NCI-H82 (cell line): ENCODE measurements at regions not wholly inside any gene's neighbourhood (a gene's known extent, or its start where the extent isn't known, plus 50 kb on each side); places are given as distances from the start of the nearest gene placed in this dataset.
A peak's percentile ranks its signal among the peaks of the same experiment; 100 is the strongest.
"Not testable (repeated sequence)": the region's sequence is repeated elsewhere in the genome, so short reads cannot be mapped to it uniquely, and the experiment has no call there.

Experiments
- DNase-seq: peaks from one replicate; lab custom pipeline; 2025; lab: John Stamatoyannopoulos, UW

DNA sequence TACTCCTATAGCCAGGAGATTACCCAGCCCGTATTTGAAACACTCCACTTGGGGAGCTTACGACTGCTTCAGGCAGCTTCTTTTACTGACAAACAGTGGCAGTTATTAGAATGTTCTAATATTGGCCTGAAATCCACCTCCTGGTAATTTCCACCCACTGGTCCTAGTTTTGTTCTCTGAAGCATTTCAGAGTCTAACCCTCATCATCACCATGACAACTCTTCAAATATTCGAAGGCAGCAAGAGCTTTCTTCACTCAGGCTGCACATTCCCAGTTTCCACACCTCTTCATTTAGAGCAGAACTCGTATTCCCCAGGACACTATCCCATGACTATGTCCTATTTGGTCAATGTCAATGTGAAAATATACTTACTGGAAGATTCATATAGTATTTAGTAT lies 325.6 kb downstream of the UBE3D start:
- DNase-seq, result peak; percentile 45

DNA sequence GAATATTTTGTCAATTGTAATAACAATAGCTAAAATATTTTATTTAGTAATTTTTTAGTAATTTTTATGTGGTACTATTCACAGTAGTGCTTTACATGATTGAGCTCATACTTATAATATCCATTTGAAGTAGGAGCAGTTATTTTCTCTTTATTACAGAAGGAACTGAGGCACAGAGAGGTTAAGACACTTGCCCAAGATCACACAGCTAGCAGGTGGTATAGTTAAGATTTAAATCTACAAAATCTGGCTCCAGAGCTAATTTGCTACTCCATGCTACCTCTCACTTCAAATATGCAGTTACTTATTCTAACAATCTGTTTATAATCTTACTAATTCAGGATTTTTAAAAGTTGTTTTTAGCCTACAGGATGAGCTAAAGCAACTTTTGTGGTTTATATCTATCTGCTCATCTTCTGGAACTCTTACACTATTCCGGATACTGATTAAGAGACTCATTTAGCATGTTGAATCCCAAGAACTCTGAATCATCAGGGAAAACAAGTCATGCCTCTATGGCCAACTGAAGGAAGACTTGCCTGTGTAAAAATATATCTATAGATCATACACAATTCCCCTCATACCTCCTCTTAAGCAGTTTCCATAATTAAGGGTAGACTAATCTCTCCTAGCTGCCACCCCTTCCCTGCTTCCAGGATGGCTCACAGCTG lies 324.2 kb downstream of the UBE3D start:
- no peak for DNase-seq

DNA sequence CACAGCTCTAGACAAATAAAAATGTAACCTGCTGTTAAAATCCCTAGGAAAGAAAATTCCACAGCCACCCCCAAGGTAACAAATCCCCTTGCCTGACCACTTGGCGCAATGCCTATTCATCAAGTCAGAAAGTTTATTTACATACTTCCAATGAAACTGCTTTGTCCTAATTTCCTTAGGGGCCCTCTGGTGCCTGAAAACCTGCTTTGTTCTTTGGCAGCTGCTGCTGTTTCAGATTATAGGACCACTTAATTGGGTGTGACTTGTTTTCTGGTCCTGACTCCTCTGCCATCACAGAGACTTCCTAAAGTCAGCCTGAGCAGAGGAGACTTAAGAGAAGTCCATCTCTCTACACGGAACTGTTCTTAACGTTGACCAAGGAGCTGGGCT lies 323.6 kb downstream of the UBE3D start:
- DNase-seq, result peak; percentile 38

DNA sequence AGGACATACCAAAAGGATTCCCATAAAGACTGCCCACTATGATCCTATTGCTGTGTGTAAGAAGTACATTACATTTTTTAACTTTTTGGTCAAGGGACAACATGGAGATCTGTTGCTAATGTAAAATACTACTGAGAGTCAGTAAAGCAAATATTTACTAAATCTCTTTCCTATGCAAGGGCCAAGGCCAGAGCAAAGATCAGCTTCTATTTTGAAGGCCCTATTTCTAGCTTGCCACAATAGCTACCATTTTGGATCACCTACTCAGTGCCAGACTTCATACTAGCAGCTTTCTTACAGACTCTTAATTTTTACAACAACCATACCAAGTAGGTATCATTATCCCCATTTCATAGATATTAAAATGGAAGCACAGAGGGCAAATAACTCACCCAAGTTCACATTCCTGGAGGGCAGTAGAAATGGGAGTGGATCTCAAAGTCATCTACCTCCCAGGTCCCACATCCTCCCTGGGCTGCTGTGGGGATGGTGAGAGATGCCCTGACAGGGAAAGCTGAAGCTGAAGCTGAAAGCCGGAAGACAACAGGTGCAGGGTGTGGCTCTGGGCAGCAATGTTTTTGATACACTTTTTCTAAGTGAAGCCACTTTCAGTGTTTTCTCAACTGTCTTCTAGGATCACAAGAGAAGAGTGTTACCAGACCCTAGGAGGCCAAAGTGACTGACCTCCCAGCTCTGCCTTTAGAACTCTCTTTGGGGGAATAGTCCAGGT lies 321.2 kb downstream of the UBE3D start:
- DNase-seq, result no peak

DNA sequence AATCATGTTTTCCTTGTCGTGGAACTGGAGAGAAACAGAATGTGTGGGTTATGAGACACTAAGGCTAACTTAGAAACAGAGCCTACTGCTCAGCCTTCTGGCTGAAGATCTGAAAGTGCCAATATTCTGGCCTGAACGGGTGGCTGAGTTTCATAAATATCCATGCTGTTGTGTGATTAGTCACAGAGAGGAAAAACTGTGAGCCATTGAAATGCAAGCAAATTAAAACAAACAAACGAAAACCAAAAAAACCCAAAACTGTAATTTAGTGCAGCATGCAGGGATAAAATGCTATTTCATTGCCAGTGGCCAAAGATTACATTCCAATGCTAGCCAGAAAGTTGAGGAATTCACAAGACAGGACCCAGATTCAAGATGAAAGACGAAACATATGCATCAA lies 315.1 kb downstream of the UBE3D start:
- no peak for DNase-seq

DNA sequence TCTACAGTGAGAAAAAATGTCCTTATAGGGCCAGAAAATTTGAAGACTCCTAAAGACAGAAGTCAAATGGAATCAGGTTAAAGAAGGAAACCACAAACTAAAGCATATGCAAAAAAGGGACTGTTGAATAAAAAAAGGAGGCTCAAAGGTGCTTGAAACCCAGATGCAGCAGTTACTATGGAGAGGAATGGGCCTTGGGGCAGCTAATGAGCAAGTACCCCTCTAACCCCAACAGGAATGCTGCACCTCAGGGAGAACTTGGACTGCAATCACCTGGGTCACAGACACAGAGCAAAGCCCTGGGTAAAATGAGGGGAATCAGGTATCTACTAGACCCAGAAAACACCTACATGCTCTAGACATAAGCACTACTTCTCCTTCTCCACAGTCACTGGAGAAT lies 313.9 kb downstream of the UBE3D start:
- DNase-seq, result no peak

DNA sequence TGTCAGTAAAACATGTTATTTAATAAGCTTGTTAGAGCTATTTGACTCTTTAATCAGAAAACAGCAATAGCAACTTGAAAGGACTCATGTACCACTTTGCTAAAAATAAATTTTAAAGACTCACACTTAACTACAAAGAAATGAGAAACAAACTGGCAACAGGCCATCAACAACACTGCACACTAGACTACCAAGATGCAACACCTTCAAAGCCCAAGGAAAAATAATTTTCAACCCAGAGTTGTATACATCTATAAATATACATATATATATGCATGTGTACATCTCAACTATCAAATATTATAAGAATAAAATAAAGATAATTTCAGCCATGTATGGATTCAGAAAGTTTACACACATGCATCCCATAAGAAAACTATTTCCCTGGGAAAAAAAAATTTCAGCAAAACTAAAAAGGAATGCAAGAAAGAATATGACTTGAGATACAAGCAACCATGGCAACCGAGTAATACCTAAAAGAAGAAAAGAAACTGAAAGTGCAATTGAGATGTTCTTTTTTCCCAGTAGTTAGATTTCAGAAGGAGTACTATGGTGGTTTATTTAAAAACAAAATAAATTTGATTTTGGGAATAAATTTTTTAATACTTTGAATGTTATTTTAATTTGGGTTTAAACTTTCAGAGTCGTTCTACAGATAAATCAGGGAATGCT lies 303.8 kb downstream of the UBE3D start:
- DNase-seq, result no peak

DNA sequence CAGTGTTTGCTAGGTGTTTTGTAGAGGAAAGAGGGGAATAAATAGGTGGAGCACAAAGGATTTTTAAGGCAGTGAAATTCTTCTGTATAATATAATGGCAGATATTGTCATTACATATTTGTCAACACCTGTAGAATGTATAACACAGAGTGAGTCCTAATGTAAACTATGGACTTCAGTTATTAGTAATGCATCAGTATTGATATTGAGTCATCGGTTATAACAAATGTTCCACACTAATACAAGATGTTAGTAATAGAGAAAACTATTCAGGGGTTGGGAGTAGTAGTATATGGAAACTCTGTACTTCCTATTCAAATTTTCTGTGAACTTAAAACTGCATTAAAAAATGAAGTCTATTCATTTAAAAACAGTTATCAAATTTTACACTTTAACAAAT lies 299.2 kb downstream of the UBE3D start:
- no peak for DNase-seq

DNA sequence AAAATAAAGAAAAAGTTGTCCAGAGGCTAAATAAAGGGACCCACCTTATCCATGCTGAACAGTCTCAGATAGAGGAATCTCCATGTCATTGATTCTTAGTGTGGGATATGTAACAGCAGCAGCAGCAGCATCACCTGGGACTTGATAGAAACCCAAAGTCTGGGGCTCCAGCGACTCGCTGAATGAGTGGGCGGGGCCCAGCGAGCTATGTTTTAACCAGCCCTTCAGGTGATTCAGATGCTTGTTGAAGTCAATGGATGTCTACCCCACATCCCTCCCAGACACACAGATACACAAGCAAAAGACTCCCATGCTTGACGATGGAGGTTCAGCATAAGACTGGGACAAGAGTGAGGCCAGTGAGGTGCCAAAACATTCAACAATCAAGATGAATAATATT lies 298.6 kb downstream of the UBE3D start:
- DNase-seq, result no peak

DNA sequence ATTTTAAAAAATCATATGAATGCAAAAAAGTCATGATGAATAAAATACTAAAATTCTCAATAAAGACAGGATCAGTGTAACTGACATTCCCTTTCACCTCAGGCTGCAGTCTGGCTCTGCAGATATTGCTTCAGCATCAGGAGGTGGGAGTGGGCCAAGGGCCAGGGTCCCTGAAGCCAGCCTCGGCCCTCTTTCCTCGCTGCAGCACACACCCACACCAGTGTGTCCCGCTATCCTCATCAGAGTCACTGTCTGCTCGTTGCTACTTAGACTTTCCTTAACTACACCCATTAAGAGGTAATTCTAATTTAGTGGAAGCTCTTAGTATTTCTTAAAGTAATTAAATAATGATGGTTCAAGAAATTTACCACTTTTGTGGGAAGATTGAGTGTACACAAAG lies 298.2 kb downstream of the UBE3D start:
- DNase-seq, result no peak

DNA sequence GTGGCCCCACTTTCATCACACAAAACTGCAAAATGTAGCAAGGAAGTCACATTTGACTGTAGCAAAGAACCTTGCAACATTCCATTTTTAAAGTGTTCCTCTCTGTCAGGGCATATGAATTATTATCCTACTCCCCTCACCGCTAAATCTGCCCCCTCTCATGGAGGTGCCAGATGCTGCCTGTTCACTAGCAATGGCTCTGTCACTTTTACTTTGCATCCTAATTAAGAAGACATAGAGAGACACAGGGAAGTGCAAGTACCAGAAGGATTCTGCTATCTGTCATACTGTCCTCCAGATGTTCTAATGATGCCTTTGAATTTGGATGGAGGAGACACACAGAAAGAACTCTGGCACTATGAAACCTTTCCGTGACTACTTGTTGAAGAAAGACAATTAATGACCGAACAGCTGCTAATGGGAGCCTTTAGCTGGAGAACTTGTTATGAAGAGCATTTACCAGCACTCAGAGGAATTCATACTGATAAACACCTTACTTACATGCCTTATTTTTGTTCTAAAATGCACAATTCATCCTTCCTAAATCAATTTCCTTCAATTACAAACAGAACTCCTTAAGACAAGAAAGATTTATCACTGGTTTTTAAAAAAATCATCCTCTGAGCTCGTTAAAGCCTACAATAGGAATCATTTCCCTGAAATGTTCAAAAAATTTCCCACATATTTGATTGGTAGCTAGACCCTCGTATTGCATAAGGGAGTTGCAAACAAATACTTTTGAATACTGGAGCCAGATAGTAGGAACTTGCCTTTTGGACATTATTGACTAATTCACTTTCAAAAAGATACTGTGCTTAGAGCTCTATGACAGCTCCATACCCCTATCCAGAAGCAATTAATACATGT lies 292.6 kb downstream of the UBE3D start:
- peak; percentile 1 for DNase-seq

DNA sequence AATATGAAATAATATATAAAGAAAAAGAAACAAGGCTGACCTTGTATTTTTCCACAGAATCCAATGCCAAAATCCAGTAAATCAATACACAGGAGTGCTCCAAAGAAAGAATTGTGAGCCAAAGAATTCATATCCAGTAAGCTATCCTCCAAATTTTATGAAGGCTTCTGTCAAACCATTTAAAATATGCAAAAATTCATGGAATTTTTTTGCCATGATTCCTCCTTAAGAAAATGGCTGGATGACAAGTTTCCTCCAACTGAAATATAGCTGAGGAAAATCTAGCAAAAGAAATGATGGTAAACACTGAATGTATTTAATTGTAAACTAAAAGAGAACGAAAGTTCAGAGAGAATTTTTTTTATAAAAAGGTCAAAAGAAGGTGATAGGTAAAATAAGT lies 290.3 kb downstream of the UBE3D start:
- DNase-seq, result no peak

DNA sequence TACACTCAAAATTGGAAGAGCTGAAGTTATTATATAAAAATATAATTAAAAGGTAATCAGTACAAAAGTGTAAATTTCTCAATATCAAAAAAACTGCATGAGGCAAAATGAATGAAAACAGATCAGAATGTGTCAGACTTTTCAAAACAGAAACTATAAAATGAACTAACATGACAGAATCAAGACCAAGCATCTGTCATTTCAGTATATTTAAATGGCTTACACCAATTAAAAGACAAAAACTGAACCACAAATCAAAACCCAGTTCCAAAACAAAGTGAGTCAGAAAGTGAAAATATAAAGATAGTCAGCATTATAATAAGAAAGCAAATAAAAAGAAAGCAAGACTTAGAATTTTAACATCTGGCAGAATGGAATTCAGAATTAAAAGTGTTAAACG lies 289.7 kb downstream of the UBE3D start:
- DNase-seq, result no peak

DNA sequence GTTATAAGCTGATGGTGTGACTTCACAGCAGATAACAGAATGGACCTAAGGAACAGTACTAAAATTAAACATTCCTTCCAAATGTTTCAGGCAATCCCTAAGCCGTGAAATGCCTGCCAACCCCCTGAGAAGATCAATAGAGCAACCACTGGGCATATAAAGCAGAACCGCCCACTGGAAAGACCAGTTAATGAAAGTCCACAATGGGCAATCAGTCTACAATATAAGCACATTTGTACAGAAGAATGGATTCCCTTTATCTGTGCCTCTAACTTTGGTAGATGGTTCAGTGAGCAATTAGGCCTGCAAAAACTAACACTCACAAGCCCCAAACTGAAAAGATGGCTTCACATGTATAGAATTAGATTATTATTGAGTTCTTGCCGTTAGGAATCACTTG lies 286.6 kb downstream of the UBE3D start:
- no peak for DNase-seq

DNA sequence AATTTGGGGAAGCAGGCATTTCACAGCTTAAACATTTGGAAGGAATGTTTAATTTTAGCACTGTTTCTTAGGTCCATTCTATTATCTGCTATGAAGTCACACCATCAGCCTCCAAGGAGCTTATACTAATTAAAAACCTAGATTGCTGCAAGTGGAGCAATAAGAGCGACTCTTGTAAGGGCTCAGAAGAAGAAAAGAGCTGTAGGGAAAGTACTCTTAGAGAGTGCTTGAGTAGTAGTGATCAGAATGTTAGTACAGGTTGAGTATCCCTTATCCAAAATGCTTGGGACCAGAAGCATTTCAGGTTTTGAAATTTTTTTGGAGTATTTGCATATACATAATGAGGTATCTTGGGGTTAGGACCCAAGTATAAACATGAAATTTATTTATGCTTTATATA lies 285.3 kb downstream of the UBE3D start:
- DNase-seq, result no peak

DNA sequence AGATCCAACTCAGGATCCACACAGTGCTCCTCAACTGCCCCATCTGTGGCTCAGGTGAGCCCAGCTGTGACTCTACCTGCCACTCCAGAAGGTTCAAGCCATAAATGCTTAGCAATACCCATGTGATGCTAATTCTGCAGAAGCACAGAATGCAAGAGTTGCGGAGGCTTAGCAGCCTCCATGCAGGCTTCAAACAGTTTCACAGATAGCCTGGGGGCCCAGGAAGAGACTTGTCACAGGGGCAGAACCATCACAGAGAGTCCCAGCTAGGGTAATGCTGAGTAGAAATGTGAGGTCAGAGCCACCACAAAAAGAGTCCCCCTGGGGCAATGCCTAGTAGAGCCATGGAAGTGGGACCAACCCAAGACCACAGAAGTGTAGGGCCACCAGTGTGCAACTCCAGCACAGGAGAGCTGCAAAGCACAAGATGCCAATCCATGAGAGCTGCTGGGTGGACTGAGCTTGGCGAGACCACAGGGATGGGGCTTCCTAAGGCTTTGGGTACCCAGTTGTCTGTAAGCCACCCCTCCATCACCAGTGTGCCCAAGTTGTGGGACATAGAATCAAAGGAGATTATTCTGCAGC lies 283.9 kb downstream of the UBE3D start:
- no peak for DNase-seq

DNA sequence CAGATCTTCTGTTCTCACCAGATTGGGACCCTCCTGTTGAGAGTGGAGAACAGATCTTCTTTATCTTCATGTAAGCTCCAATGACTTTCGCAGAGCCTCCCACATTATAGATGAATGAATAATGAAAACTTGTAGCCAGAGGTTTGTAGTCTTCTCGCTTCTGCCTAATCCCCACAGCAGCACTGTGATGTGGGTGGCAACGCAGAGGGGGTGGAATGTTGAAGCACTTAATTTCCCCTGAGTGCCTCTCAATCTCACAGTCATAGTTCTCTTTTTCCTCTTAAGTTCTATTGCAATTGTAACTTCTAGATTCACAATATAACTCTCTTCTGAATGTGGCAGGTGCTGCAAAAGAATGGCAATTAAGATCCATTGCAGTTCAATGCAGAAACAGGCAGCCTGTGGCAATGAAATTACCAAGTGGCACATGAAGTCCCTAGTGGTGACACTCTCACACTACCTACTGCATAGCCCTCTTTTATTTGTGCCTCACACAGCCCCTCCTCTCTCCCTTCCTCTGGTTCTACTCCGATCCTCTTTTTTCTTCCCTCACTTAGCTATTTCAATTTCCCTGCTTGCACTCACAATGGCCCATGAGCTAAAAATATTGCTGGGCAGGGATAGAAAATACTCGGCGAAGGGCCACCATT lies 281.9 kb downstream of the UBE3D start:
- DNase-seq, result peak; percentile 51

DNA sequence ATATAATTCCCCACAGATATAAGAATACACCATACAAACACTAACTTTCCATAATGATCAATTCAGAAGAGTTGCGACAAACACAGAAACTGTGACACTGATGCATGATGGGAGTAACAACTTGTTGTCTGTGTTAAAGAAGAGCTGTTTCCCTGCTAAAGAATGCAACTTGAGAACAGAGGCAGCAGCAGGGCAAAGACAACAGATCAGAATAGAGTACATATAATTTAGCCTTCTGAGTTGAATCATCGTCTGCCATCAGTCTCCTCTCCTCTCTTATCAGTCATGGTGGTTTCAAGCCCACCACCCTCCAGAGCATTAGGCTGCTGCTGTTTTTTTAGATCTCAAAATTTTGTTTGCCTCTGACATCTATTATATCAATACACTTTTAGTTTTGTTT lies 280.4 kb downstream of the UBE3D start:
- DNase-seq, result no peak

DNA sequence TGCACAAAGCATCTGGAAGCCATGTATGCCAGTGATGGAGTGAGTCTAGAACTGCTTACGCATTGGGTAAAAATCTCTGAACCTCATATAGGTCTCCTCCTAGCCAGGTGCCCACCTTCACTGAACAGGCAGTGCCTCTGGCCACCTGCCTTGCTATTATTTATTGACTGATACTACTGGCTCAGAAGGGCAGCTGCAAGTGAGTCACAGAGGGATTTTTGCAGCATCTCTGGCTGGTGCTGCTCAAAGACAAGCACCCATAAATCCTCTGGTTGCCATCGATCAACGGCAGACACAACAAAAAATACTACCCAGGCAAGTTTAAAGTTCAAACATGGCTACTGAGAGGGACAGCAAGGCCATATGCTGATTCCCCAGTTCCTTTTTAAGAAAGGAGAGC lies 279.4 kb downstream of the UBE3D start:
- DNase-seq, result no peak

DNA sequence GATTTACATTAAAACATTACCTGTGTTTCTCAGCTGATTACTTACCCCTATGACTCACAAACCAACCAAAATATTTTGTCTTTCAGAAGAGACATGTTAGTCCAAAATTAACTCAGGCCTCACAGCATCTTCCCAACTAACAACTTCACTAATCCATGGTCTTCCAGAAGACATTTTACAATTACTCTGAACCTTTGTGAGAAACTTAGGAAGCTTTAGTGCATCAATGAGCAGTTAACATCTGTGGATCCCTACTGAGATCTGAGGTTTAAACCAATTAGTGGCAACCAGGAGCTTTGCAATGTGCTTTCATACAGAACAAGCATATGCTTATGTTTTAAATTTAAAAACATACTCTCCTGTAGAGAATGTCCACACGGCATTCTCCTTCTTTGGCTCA lies 269.7 kb downstream of the UBE3D start:
- peak; percentile 81 for DNase-seq

DNA sequence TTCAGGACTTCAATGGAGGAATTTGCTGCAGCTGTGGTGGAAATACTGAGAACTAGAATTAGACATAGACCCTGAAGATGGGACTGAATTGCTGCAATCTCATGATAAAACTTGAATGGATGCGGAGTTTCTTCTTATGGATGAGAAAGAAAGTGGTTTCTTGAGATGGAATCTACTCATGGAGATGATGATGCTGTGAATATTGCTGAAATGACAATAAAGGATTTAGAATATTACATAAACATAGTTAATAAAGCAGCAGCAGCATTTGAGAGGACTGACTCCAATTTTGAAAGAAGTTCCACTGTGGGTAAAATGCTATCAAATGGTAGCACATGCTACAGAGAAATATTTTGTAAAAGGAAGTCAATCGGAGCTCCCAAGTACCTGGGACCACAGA lies 264.6 kb downstream of the UBE3D start:
- no peak for DNase-seq

DNA sequence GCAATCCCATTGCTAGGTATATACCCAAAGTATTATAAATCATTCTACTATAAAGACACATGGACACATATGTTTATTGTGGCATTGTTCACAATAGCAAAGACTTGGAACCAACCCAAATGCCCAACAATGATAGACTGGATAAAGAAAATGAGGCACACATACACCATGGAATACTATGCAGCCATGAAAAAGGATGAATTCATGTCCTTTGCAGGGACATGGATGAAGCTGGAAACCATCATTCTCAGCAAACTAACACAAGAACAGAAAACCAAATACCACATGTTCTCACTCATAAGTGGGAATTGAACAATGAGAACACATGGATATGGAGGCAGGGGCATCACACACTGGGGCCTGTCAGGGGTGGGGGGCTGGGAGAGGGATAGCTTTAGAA lies 249.4 kb downstream of the UBE3D start:
- DNase-seq, result not testable (repeated sequence)
